ENCODE measurements at regions not wholly inside any gene's neighbourhood (a gene's known extent, or its start where the extent isn't known, plus 50 kb on each side); places are given as distances from the start of the nearest gene placed in this dataset.

DNA sequence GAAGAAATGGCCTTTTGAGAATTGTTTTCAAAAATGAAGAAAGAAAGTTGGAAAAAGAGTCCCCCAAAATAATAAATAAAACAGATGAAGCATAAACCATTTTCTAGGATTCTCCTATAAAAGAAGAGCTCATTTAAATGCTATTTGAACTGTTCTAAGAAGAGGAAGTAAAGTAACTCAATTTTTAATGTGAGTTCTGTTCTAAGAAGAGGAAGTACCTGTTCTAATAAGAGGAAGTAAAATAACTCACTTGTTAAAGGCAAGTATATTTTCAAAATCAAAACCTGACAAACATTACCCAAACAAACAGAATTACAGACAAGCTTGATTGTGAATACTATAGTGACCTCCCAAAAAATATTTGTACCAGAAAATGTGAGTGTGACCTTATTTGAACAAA, 1326.3 kb downstream of the C4orf33 start:
- Histone ChIP-seq H3K9me3 (no peaks in the 10 kb centered on the region), H3K27ac (no peak overlapping the region), H3K36me3 (no peaks in the 10 kb centered on the region), H3K4me3 (no peak overlapping the region), H3K4me1 (no peaks in the 10 kb centered on the region), H3K27me3 (no peaks in the 10 kb centered on the region)
- TF ChIP-seq, protein P1, sequence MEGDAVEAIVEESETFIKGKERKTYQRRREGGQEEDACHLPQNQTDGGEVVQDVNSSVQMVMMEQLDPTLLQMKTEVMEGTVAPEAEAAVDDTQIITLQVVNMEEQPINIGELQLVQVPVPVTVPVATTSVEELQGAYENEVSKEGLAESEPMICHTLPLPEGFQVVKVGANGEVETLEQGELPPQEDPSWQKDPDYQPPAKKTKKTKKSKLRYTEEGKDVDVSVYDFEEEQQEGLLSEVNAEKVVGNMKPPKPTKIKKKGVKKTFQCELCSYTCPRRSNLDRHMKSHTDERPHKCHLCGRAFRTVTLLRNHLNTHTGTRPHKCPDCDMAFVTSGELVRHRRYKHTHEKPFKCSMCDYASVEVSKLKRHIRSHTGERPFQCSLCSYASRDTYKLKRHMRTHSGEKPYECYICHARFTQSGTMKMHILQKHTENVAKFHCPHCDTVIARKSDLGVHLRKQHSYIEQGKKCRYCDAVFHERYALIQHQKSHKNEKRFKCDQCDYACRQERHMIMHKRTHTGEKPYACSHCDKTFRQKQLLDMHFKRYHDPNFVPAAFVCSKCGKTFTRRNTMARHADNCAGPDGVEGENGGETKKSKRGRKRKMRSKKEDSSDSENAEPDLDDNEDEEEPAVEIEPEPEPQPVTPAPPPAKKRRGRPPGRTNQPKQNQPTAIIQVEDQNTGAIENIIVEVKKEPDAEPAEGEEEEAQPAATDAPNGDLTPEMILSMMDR (IDR thresholded peaks at IDR 0.05), result no peak
- no peak for TF ChIP-seq POLR2A (IDR thresholded peaks at IDR 0.05)
- intact Hi-C loops (cut with DNase I), result no loop called here
- DNase-seq, result no peak

DNA sequence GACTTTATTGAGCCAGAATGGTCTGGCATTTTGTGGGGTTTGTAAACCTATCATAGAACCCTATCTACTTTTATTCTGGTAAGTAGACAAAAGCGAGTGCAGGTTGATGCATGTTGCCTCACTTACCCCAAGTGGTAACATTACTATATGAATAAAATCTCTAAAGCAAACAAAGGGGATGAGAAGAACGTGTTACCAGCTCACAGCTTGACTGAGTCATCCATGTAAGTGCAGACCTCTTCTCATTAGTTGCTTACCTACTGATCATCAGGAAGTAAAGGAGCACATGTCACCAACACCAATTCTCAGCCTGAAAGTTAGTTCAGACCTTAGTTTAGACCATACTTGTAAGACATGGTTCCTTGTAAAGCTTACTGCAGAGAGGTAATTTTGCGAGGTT, 1328.3 kb downstream of the C4orf33 start:
- H3K27me3 ChIP-seq, result no peaks in the 10 kb centered on the region
- intact Hi-C loops (cut with DNase I), result no loop called here
- no peak for DNase-seq
- 63 to 78% methylated on average over 3 of the region's 3 CpGs for WGBS, 2 donors
- H3K4me1 ChIP-seq, result no peaks in the 10 kb centered on the region
- H3K27ac ChIP-seq, result no peak overlapping the region
- H3K9me3 ChIP-seq, result no peaks in the 10 kb centered on the region
- TF ChIP-seq, protein P1 (IDR thresholded peaks at IDR 0.05), result no peak
- no peak for TF ChIP-seq POLR2A (IDR thresholded peaks at IDR 0.05)
- no peak overlapping the region for H3K4me3 ChIP-seq
- H3K36me3 ChIP-seq, result no peaks in the 10 kb centered on the region

DNA sequence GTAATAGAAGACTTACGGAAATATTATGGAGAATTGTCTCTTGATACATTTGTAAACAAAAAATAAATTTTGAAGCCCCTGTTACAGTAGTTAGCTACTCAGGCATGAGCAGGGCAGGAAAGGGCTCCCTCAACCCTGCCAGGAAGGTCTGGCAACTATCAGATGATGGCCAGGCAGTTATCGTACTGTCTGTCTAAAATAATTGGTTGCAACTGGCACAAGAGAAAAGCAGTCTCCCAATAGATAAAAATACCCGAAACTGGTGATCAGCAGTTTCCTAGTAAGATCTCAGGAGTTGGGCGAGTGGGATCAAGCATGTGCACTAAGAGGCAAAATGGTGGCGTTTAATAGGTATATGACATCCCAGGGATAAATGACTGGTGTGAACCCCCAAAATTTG, 1336.3 kb downstream of the C4orf33 start:
- Histone ChIP-seq H3K27me3 (no peaks in the 10 kb centered on the region), H3K36me3 (no peaks in the 10 kb centered on the region), H3K4me3 (no peak overlapping the region), H3K4me1 (no peaks in the 10 kb centered on the region), H3K27ac (no peak overlapping the region), H3K9me3 (no peaks in the 10 kb centered on the region)
- TF ChIP-seq POLR2A (IDR thresholded peaks at IDR 0.05), result no peak
- TF ChIP-seq, protein P1 (IDR thresholded peaks at IDR 0.05), result no peak
- no peak for DNase-seq
- 77 to 78% methylated on average over 5 of the region's 5 CpGs for WGBS, 2 donors
- intact Hi-C loops (cut with DNase I), result no loop called here

DNA sequence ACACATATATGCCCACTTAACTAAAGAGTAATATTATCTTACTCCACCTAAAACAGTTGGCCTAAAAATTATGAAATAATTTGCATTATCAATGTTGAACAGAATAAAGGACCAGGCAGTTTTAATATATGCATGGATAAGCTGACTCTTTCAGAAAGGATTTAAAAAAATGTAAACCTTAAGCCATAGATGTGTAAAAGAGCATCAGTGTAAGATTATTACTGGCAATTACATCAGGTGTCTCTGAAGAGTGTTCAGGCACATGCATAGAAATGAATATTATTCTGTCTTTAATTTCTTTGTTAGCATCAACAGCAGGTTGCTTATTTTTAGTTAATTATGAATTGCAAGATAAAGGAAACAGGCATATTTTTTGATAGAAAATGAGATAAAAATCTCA, 1353.8 kb downstream of the C4orf33 start:
- Histone ChIP-seq H3K9me3 (peaks cover 0 to 4% (median 0%) of the 10 kb centered on the region in 3 donors), H3K27me3 (no peaks in the 10 kb centered on the region), H3K36me3 (no peaks in the 10 kb centered on the region), H3K4me3 (no peak overlapping the region), H3K4me1 (no peaks in the 10 kb centered on the region), H3K27ac (no peak overlapping the region)
- intact Hi-C loops (cut with DNase I), result no loop called here
- TF ChIP-seq, protein P1 (IDR thresholded peaks at IDR 0.05), result no peak
- TF ChIP-seq POLR2A (IDR thresholded peaks at IDR 0.05), result no peak
- DNase-seq, result no peak

DNA sequence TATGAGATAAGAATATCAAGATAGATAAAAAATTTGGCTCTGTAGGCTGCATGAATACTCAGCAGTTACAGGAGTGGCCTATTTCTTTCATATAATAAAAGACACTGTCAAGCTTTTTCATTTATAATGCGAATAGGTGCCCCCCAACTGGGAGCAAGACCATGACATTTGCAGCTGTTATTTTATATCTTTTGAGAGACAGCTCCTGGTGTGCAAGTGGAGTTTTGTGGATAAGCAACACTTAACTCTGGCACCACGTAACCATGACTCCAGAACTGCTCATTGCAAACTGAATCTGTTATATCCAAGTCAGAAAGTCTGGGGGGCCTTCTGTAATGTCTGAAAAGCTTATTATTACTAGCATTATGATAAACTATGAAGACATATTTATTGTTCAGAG, 1372.4 kb downstream of the C4orf33 start:
- no peaks in the 10 kb centered on the region for H3K9me3 ChIP-seq
- 51 to 58% methylated on average over 2 of the region's 2 CpGs for WGBS, 2 donors
- no peak overlapping the region for H3K4me3 ChIP-seq
- H3K36me3 ChIP-seq, result no peaks in the 10 kb centered on the region
- H3K27ac ChIP-seq, result no peak overlapping the region
- intact Hi-C loops (cut with DNase I), result no loop called here
- H3K4me1 ChIP-seq, result no peaks in the 10 kb centered on the region
- DNase-seq, result no peak
- no peaks in the 10 kb centered on the region for H3K27me3 ChIP-seq
- TF ChIP-seq, protein P1 (IDR thresholded peaks at IDR 0.05), result no peak
- no peak for TF ChIP-seq POLR2A (IDR thresholded peaks at IDR 0.05)
